DND-41 (cell line): ENCODE measurements at regions not wholly inside any gene's neighbourhood (a gene's known extent, or its start where the extent isn't known, plus 50 kb on each side); places are given as distances from the start of the nearest gene placed in this dataset.

Experiments used
- ATAC-seq: fragments of 200-7000 bp; cut with Tn5 transposase; 3 replicates; pipeline ENCODE4 v1.9.1; 2021; ENCODE audit warnings: low read depth; ENCODE audit not compliant: insufficient read depth
- DNase-seq: peaks from one replicate; pipeline ENCODE4 v3.0.0-alpha.2; 2020
- H2AFZ ChIP-seq: 2 replicates; pipeline ENCODE4 v1.6.0; 2012; ENCODE audit warnings: low read depth, low read length
- H3K27ac ChIP-seq: 2 replicates; pipeline ENCODE4 v1.5.1; 2012; ENCODE audit warnings: low read length, inconsistent platforms
- H3K27me3 ChIP-seq: fragments of 200-600 bp; sonication (generic); 2 replicates; pipeline ENCODE4 v1.6.0; 2012; ENCODE audit warnings: low read length, mild to moderate bottlenecking, inconsistent platforms; ENCODE audit not compliant: insufficient read depth, poor library complexity
- H3K36me3 ChIP-seq: 2 replicates; pipeline ENCODE4 v1.5.1; 2012; ENCODE audit warnings: low read length, inconsistent platforms; ENCODE audit not compliant: insufficient read depth
- H3K4me1 ChIP-seq: 2 replicates; pipeline ENCODE4 v1.5.1; 2012; ENCODE audit warnings: mild to moderate bottlenecking, low read length; ENCODE audit not compliant: insufficient read depth
- H3K4me2 ChIP-seq: 2 replicates; pipeline ENCODE4 v1.6.0; 2012; ENCODE audit warnings: mild to moderate bottlenecking, moderate library complexity, low read length, inconsistent platforms; ENCODE audit not compliant: insufficient read depth
- H3K4me3 ChIP-seq, 2 experiments: fragments of 200-600 bp in 1 of 2; shearing (Covaris generic) in 1 of 2; 2 replicates each; pipeline ENCODE4 v1.5.1; 2012 to 2016; ENCODE audit warnings: inconsistent platforms in 2 of 2, low read length in 2 of 2, mild to moderate bottlenecking in 2 of 2, low read depth in 1 of 2, moderate library complexity in 1 of 2
- H3K79me2 ChIP-seq: 2 replicates; pipeline ENCODE4 v1.6.0; 2012; ENCODE audit warnings: low read length, inconsistent platforms; ENCODE audit not compliant: insufficient read depth
- H3K9ac ChIP-seq: 2 replicates; pipeline ENCODE4 v1.6.0; 2012; ENCODE audit warnings: low read depth, mild to moderate bottlenecking, inconsistent platforms, low read length, moderate library complexity
- H3K9me3 ChIP-seq: 2 replicates; pipeline ENCODE4 v1.5.1; 2012; ENCODE audit warnings: low read length, moderate library complexity, mild to moderate bottlenecking, inconsistent platforms; ENCODE audit not compliant: insufficient read depth, severe bottlenecking
- H4K20me1 ChIP-seq: 2 replicates; pipeline ENCODE4 v1.6.0; 2012; ENCODE audit warnings: low read length; ENCODE audit not compliant: insufficient read depth
- CTCF ChIP-seq: IDR thresholded peaks from 2 replicates; pipeline ENCODE4 v1.5.1; 2012; ENCODE audit warnings: borderline replicate concordance, low read length, moderate library complexity, mild to moderate bottlenecking; ENCODE audit not compliant: poor library complexity, severe bottlenecking; ENCODE audit errors: extremely low read depth
- EZH2 ChIP-seq: IDR thresholded peaks from 3 replicates; pipeline ENCODE4 v1.6.1; 2012; ENCODE audit warnings: borderline replicate concordance, low read depth, mild to moderate bottlenecking, moderate library complexity, low read length, inconsistent platforms; ENCODE audit not compliant: severe bottlenecking

GRCh38 chr13:58633226-58633625 is 1001.7 kb downstream of the PCDH17 start:
- Histone ChIP-seq H3K79me2 (no peaks in the 10 kb centered on the region), H3K9me3 (no peaks in the 10 kb centered on the region), H3K4me3 (no peak overlapping the region), H3K36me3 (no peaks in the 10 kb centered on the region), H4K20me1 (no peaks in the 10 kb centered on the region), H3K27me3 (no peaks in the 10 kb centered on the region), H3K27ac (no peak overlapping the region), H3K4me1 (no peaks in the 10 kb centered on the region), H3K4me2 (no peak overlapping the region), H3K9ac (no peak overlapping the region), H2AFZ (no peak overlapping the region)
- ATAC-seq (no peak), DNase-seq (no peak)
- TF ChIP-seq EZH2 (no peak), CTCF (no peak)

GRCh38 chr13:58655086-58655485 is 1023.5 kb downstream of the PCDH17 start:
- no peak overlapping the region for H3K4me3 ChIP-seq
- no peak overlapping the region for H3K4me2 ChIP-seq
- no peaks in the 10 kb centered on the region for H3K9me3 ChIP-seq
- TF ChIP-seq CTCF, result no peak
- no peak for TF ChIP-seq EZH2
- no peaks in the 10 kb centered on the region for H3K79me2 ChIP-seq
- no peak overlapping the region for H3K9ac ChIP-seq
- no peak overlapping the region for H3K27ac ChIP-seq
- DNase-seq (no peak), ATAC-seq (no peak)
- H3K4me1 ChIP-seq, result no peaks in the 10 kb centered on the region
- no peaks in the 10 kb centered on the region for H3K27me3 ChIP-seq
- H4K20me1 ChIP-seq, result no peaks in the 10 kb centered on the region
- H2AFZ ChIP-seq, result no peak overlapping the region
- H3K36me3 ChIP-seq, result no peaks in the 10 kb centered on the region

GRCh38 chr13:58660826-58661225 is 1029.3 kb downstream of the PCDH17 start:
- no peak for TF ChIP-seq CTCF
- TF ChIP-seq EZH2, result no peak
- DNase-seq (no peak), ATAC-seq (no peak)
- Histone ChIP-seq H4K20me1 (no peaks in the 10 kb centered on the region), H3K9ac (no peak overlapping the region), H3K4me3 (no peak overlapping the region), H3K36me3 (no peaks in the 10 kb centered on the region), H3K4me1 (no peaks in the 10 kb centered on the region), H3K27ac (no peak overlapping the region), H3K4me2 (no peak overlapping the region), H3K9me3 (no peaks in the 10 kb centered on the region), H2AFZ (no peak overlapping the region), H3K27me3 (no peaks in the 10 kb centered on the region), H3K79me2 (no peaks in the 10 kb centered on the region)

- no peak overlapping the region for H3K9ac ChIP-seq
- H3K4me1 ChIP-seq, result no peaks in the 10 kb centered on the region
- H2AFZ ChIP-seq, result no peak overlapping the region
- no peak overlapping the region for H3K27ac ChIP-seq
- no peaks in the 10 kb centered on the region for H3K79me2 ChIP-seq
- TF ChIP-seq CTCF (no peak), EZH2 (no peak)
- H3K27me3 ChIP-seq, result no peaks in the 10 kb centered on the region
- no peak overlapping the region for H3K4me2 ChIP-seq
- no peak overlapping the region for H3K4me3 ChIP-seq
- DNase-seq (no peak), ATAC-seq (no peak)
- H3K9me3 ChIP-seq, result no peaks in the 10 kb centered on the region
- no peaks in the 10 kb centered on the region for H3K36me3 ChIP-seq
- H4K20me1 ChIP-seq, result no peaks in the 10 kb centered on the region
Measured at GRCh38 chr13:58666331-58666730, 1034.8 kb downstream of the PCDH17 start.
